Memory B cell (primary cell): ENCODE measurements at regions not wholly inside any gene's neighbourhood (a gene's known extent, or its start where the extent isn't known, plus 50 kb on each side); places are given as distances from the start of the nearest gene placed in this dataset.

ENCODE experiments used
- ATAC-seq: fragments of 150-1000 bp; cut with Tn5 transposase; 2 replicates; pipeline ENCODE4 v1.10.0; 2021; ENCODE audit warnings: low read depth, mild to moderate bottlenecking, moderate library complexity
- DNase-seq, 2 donors: peaks; one replicate each; pipeline ENCODE4 v3.0.0; 2022; ENCODE audit warnings: low spot score in 2 of 2
- H3K27ac Mint-ChIP-seq: one replicate; pipeline ENCODE4 v1.8.0; 2022; ENCODE audit warnings: mild to moderate bottlenecking, moderate library complexity, mixed read lengths
- H3K27me3 Mint-ChIP-seq: one replicate; pipeline ENCODE4 v1.8.0; 2022; ENCODE audit warnings: mixed read lengths
- H3K36me3 Mint-ChIP-seq: one replicate; pipeline ENCODE4 v1.8.0; 2022; ENCODE audit warnings: mild to moderate bottlenecking, mixed read lengths
- H3K4me1 Mint-ChIP-seq: one replicate; pipeline ENCODE4 v1.8.0; 2022; ENCODE audit warnings: mixed read lengths
- H3K4me3 Mint-ChIP-seq: one replicate; pipeline ENCODE4 v1.8.0; 2022; ENCODE audit warnings: mild to moderate bottlenecking, moderate library complexity, mixed read lengths
- H3K9me3 Mint-ChIP-seq: one replicate; pipeline ENCODE4 v1.8.0; 2022; ENCODE audit warnings: mixed read lengths

DNA sequence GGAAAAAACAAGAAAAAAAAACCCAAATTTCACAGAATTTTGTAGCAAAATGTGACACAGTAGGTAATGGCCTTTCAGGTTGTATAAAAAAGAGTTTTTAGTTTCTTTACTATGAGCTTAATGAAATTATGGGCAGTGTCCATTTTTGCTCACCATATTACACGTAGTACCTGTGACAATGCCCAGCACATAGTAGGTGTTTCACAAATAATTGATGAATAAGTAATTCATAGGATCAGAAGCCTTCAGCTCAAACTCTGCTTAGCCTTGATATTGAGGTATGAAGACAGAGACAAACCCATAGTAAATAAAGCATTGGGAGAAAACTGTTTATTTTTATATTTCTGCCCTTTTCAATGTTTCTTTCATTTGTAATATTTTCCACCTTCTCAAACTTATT is 97.2 kb downstream of the LHX9 start:
- ATAC-seq: no peak
- Mint-ChIP-seq H3K4me1 (no peaks in the 10 kb centered on the region), H3K9me3 (peaks cover 4% of the 10 kb centered on the region), H3K27me3 (peaks cover 6% of the 10 kb centered on the region), H3K36me3 (no peaks in the 10 kb centered on the region), H3K4me3 (no peak overlapping the region), H3K27ac (no peak overlapping the region)
- DNase-seq: no peak

- H3K36me3 Mint-ChIP-seq: no peaks in the 10 kb centered on the region
- H3K27ac Mint-ChIP-seq: no peak overlapping the region
- no peak for DNase-seq
- H3K27me3 Mint-ChIP-seq: peaks cover 7% of the 10 kb centered on the region
- peaks cover 2% of the 10 kb centered on the region for H3K9me3 Mint-ChIP-seq
- H3K4me3 Mint-ChIP-seq: no peak overlapping the region
- no peak for ATAC-seq
- H3K4me1 Mint-ChIP-seq: no peaks in the 10 kb centered on the region
Observed at GRCh38 chr1:198015309-198015708, 98.1 kb downstream of the LHX9 start.

GRCh38 chr1:198018529-198018928 is 101.4 kb downstream of the LHX9 start:
- DNase-seq (no peak), ATAC-seq (no peak)
- Mint-ChIP-seq H3K4me1 (no peaks in the 10 kb centered on the region), H3K9me3 (no peaks in the 10 kb centered on the region), H3K27me3 (peaks cover 5% of the 10 kb centered on the region), H3K4me3 (no peak overlapping the region), H3K27ac (no peak overlapping the region), H3K36me3 (no peaks in the 10 kb centered on the region)

DNA sequence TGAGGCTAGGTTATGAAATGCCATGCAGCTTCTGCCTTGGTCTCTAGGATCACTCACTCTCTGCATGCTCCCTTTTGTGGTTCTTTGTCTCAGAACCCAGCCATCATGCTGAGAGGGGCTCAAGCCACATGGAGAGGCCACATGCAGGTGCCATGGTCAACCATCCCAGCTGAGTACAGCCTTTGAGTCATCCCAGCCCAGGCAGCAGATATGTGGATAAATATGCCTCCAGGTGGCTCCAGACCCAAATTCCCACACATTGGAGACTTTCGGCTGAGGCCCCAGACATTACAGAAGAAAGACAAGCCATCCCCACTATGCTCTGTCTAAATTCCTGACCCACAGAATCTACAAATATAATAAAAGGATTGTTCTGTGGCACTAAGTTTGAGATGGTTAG is 102.0 kb downstream of the LHX9 start:
- no peak for DNase-seq

GRCh38 chr1:198024336-198024735 is 107.2 kb downstream of the LHX9 start:
- Mint-ChIP-seq H3K36me3 (no peaks in the 10 kb centered on the region), H3K27me3 (peaks cover 11% of the 10 kb centered on the region), H3K4me3 (no peak overlapping the region), H3K9me3 (no peaks in the 10 kb centered on the region), H3K27ac (no peak overlapping the region), H3K4me1 (no peaks in the 10 kb centered on the region)
- DNase-seq (no peak), ATAC-seq (no peak)

More for the DNA sequence above, 102.0 kb downstream of the LHX9 start:
- Mint-ChIP-seq H3K9me3 (no peaks in the 10 kb centered on the region), H3K27ac (no peak overlapping the region), H3K27me3 (peaks cover 5% of the 10 kb centered on the region), H3K4me3 (no peak overlapping the region), H3K36me3 (no peaks in the 10 kb centered on the region), H3K4me1 (no peaks in the 10 kb centered on the region)
- ATAC-seq: no peak

DNA sequence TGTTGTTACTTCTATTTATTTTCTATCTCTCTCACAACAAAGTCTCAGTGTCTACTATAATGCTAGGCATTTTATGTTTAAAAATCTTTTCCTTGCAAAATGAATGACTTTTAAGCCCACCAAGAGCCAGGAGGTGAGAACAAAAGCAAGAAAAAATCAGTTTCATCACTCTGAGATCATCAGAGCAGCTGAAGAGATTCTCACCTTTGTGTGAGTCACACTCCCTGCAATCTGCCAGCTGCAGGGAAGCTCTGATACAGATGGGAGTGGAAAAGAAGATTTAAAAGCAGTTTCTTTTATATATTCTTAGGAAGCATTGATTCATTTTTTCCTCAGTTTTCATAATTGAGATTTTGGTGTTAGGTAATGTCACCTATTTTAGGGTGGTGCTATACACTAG is 107.6 kb downstream of the LHX9 start:
- no peaks in the 10 kb centered on the region for H3K36me3 Mint-ChIP-seq
- no peak for ATAC-seq
- no peaks in the 10 kb centered on the region for H3K9me3 Mint-ChIP-seq
- H3K4me3 Mint-ChIP-seq: no peak overlapping the region
- no peak for DNase-seq
- H3K4me1 Mint-ChIP-seq: no peaks in the 10 kb centered on the region
- peaks cover 9% of the 10 kb centered on the region for H3K27me3 Mint-ChIP-seq
- no peak overlapping the region for H3K27ac Mint-ChIP-seq

- no peaks in the 10 kb centered on the region for H3K4me1 Mint-ChIP-seq
- H3K27me3 Mint-ChIP-seq: peaks cover 3% of the 10 kb centered on the region
- no peaks in the 10 kb centered on the region for H3K36me3 Mint-ChIP-seq
- H3K4me3 Mint-ChIP-seq: no peak overlapping the region
- no peak overlapping the region for H3K27ac Mint-ChIP-seq
- H3K9me3 Mint-ChIP-seq: no peaks in the 10 kb centered on the region
- DNase-seq (no peak), ATAC-seq (no peak)
Observed at GRCh38 chr1:198030682-198031081, 113.5 kb downstream of the LHX9 start.

GRCh38 chr1:198031086-198031485 is 113.9 kb downstream of the LHX9 start:
- no peak for ATAC-seq
- H3K27me3 Mint-ChIP-seq: peaks cover 3% of the 10 kb centered on the region
- no peak overlapping the region for H3K27ac Mint-ChIP-seq

DNA sequence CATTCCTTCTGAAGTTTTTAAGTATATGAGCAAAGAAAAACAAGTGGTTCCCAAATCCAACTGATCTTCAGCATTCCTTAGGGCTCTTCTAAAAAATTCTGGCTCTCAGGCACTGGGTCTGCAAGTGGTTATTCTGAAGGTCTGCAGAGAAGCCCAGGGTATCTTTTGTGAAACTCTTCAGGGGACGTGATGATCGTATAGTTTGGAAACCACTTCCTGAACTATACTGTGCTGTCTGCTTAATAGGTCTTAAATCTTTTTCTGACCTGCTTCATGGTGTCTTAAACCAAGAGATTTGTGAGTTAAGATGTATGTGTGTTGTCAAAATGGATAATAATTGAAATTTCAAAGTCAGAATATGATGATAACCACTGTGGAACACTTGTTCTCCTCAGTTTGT is 115.5 kb downstream of the LHX9 start:
- Mint-ChIP-seq H3K36me3 (no peaks in the 10 kb centered on the region), H3K4me1 (no peaks in the 10 kb centered on the region), H3K9me3 (no peaks in the 10 kb centered on the region), H3K27ac (no peak overlapping the region), H3K4me3 (no peak overlapping the region), H3K27me3 (no peaks in the 10 kb centered on the region)
- ATAC-seq (no peak), DNase-seq (no peak)

More at GRCh38 chr1:198031086-198031485, 113.9 kb downstream of the LHX9 start:
- no peak overlapping the region for H3K4me3 Mint-ChIP-seq
- DNase-seq: no peak
- H3K4me1 Mint-ChIP-seq: no peaks in the 10 kb centered on the region
- H3K36me3 Mint-ChIP-seq: no peaks in the 10 kb centered on the region
- no peaks in the 10 kb centered on the region for H3K9me3 Mint-ChIP-seq

GRCh38 chr1:198040880-198041279 is 115.9 kb upstream of the NEK7 start:
- Mint-ChIP-seq H3K27me3 (no peaks in the 10 kb centered on the region), H3K36me3 (no peaks in the 10 kb centered on the region), H3K4me1 (no peaks in the 10 kb centered on the region), H3K4me3 (no peak overlapping the region), H3K9me3 (no peaks in the 10 kb centered on the region), H3K27ac (no peak overlapping the region)
- no peak for ATAC-seq
- DNase-seq: no peak

- H3K36me3 Mint-ChIP-seq: no peaks in the 10 kb centered on the region
- no peak overlapping the region for H3K27ac Mint-ChIP-seq
- no peak overlapping the region for H3K4me3 Mint-ChIP-seq
- H3K9me3 Mint-ChIP-seq: peaks cover 2% of the 10 kb centered on the region
- DNase-seq (no peak), ATAC-seq (no peak)
- no peaks in the 10 kb centered on the region for H3K4me1 Mint-ChIP-seq
- no peaks in the 10 kb centered on the region for H3K27me3 Mint-ChIP-seq
Observed at GRCh38 chr1:198042168-198042567, 114.6 kb upstream of the NEK7 start.

DNA sequence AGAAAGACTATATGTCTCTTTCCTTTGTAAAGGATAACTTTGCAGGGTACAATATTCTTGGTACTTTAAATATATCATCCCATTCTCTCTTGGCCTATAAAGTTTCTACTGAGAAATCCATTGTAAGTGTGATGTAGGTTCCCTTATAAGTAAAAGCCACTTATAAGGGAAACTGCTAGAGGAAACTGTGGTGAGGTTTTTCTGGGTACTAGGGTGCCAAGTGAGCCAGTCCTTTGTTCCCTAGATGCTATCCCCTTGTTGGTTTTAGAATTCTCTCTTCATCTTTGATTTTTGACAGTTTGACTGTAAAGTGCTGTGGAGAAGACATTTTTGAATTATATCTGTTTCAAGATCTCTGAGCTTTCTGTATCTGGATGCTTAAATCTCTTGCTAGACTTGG is 108.9 kb upstream of the NEK7 start:
- no peaks in the 10 kb centered on the region for H3K36me3 Mint-ChIP-seq
- H3K27me3 Mint-ChIP-seq: peaks cover 4% of the 10 kb centered on the region
- peaks cover 6% of the 10 kb centered on the region for H3K9me3 Mint-ChIP-seq
- no peak overlapping the region for H3K4me3 Mint-ChIP-seq
- no peak overlapping the region for H3K27ac Mint-ChIP-seq
- DNase-seq (no peak), ATAC-seq (no peak)
- H3K4me1 Mint-ChIP-seq: peaks cover 3% of the 10 kb centered on the region

DNA sequence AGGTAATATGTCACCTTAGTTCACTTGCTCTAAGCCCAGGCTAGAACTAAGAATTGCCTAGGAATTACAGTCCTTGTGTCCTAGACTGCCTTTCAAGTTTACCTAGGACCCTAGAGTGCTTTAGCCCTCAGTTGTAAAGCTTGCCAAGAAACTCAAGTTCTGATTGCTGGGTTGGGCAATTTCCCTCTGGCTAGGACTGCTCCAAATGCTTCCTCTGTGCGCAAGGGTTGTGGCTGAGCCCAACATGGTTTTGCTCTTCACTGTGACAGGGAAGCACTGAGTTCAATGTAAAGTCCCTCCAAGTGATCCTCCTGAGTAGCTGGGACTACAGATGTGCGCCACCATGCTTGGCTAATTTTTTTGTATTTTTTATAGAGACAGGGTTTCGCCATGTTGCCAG is 102.3 kb upstream of the NEK7 start:
- no peak overlapping the region for H3K27ac Mint-ChIP-seq
- DNase-seq (no peak), ATAC-seq (no peak)
- no peaks in the 10 kb centered on the region for H3K9me3 Mint-ChIP-seq
- H3K4me1 Mint-ChIP-seq: no peaks in the 10 kb centered on the region
- no peaks in the 10 kb centered on the region for H3K36me3 Mint-ChIP-seq
- peaks cover 8% of the 10 kb centered on the region for H3K27me3 Mint-ChIP-seq
- no peak overlapping the region for H3K4me3 Mint-ChIP-seq

DNA sequence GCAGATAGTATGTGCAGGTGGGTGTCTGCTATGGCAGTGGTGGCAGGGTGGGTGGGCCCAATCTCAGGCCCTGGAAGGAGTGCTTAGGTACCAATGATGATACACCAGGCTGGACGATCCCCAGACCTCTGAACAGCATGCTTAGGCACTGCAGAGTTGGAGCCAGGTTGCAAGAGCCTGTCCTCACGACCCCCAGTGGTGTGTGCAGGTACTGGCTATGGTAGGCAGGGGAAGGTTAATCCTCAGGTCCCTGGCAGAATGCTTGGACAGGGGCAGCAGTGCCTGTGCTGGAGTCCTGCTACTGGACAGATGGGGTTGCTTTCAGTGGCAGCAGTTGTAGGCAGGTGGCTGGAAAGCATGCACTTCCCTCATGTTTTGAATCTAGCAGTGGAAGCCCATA is 100.5 kb upstream of the NEK7 start:
- Mint-ChIP-seq H3K4me1 (no peaks in the 10 kb centered on the region), H3K27me3 (peaks cover 8% of the 10 kb centered on the region), H3K27ac (no peak overlapping the region), H3K4me3 (no peak overlapping the region), H3K36me3 (no peaks in the 10 kb centered on the region), H3K9me3 (no peaks in the 10 kb centered on the region)
- DNase-seq: no peak
- ATAC-seq: no peak

DNA sequence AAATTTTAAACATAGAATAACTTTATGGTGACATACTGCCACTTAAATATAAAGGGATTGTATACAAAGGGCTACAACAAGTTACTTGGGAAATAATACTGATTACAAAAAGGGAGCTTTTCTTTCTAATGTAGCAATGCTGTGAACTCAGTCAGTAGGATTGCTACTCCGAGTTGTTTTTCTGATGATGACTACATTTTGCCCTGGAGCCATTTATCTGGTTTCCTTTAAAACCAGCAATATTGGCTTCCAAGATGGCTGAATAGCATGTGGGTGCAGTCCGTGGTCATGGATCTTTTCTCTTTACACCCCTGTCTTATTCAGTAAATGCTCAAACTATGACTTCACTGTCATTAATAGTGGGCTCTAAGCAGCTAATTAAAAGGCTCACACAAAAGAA is 92.6 kb upstream of the NEK7 start:
- no peak for ATAC-seq
- DNase-seq: no peak
- peaks cover 3% of the 10 kb centered on the region for H3K27me3 Mint-ChIP-seq

DNA sequence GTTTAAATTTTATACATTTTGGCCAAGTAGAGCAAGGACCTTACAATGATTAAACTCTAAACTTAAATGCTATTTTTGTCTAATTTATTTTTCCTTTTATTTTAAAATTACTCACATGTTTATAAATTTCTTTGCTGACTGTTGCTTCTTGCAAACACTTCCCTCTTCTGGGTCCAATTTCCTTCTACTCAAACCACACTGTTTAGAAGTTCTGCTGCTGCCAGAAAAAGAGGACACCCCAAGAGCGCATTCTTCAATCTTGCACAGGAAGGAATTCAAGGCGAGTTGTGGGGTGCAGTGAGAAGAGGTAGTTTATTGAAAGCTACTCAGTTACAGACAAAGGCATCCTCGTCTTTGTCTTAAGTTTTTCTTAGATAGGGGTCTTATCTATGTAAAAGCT is 88.5 kb upstream of the NEK7 start:
- Mint-ChIP-seq H3K36me3 (no peaks in the 10 kb centered on the region), H3K4me1 (no peaks in the 10 kb centered on the region), H3K9me3 (no peaks in the 10 kb centered on the region), H3K27me3 (peaks cover 7% of the 10 kb centered on the region), H3K27ac (no peak overlapping the region), H3K4me3 (no peak overlapping the region)
- DNase-seq (no peak), ATAC-seq (no peak)

More for the DNA sequence above, 92.6 kb upstream of the NEK7 start:
- Mint-ChIP-seq H3K4me3 (no peak overlapping the region), H3K4me1 (no peaks in the 10 kb centered on the region), H3K27ac (no peak overlapping the region), H3K9me3 (no peaks in the 10 kb centered on the region), H3K36me3 (no peaks in the 10 kb centered on the region)
